ENCODE measurements at regions not wholly inside any gene's neighbourhood (a gene's known extent, or its start where the extent isn't known, plus 50 kb on each side); places are given as distances from the start of the nearest gene placed in this dataset.

- ATAC-seq (ENCODE audit: insufficient read depth, low FRiP score) (no peak), DNase-seq (no peak)
- 93 to 94% methylated on average over 15 of the region's 15 CpGs for WGBS, 2 donors
- H3K9ac ChIP-seq (ENCODE audit: insufficient read depth in 1 of 2, low read length in 2 of 2), result no peak overlapping the region
- peaks cover 0 to 5% (median 1%) of the 10 kb centered on the region in 4 donors for H3K9me3 ChIP-seq (ENCODE audit: control insufficient read depth in 4 of 4, insufficient read depth in 3 of 4, low read length in 3 of 4)
- TF ChIP-seq, protein P1, sequence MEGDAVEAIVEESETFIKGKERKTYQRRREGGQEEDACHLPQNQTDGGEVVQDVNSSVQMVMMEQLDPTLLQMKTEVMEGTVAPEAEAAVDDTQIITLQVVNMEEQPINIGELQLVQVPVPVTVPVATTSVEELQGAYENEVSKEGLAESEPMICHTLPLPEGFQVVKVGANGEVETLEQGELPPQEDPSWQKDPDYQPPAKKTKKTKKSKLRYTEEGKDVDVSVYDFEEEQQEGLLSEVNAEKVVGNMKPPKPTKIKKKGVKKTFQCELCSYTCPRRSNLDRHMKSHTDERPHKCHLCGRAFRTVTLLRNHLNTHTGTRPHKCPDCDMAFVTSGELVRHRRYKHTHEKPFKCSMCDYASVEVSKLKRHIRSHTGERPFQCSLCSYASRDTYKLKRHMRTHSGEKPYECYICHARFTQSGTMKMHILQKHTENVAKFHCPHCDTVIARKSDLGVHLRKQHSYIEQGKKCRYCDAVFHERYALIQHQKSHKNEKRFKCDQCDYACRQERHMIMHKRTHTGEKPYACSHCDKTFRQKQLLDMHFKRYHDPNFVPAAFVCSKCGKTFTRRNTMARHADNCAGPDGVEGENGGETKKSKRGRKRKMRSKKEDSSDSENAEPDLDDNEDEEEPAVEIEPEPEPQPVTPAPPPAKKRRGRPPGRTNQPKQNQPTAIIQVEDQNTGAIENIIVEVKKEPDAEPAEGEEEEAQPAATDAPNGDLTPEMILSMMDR (IDR thresholded peaks at IDR 0.05; ENCODE audit: control extremely low read depth, extremely low read depth), result no peak
- H3K4me3 ChIP-seq, result no peak overlapping the region
- peaks cover 4 to 15% (median 6%) of the 10 kb centered on the region in 4 donors for H3K36me3 ChIP-seq (ENCODE audit: control insufficient read depth in 4 of 4, insufficient read depth in 4 of 4, low read length in 4 of 4)
- no peaks in the 10 kb centered on the region for H3K27me3 ChIP-seq (ENCODE audit: control insufficient read depth in 3 of 3, insufficient read depth in 3 of 3, low read length in 2 of 3)
- H3K27ac ChIP-seq (ENCODE audit: low read depth in 1 of 2, low read length in 1 of 2), result no peak overlapping the region
- H3K4me1 ChIP-seq (ENCODE audit: control insufficient read depth in 5 of 5, insufficient read depth in 5 of 5, low read length in 5 of 5), result peaks cover 0 to 6% (median 0%) of the 10 kb centered on the region in 5 donors
These were observed 124.2 kb downstream of the MIAT start for GRCh38 chr22:26781596-26781995.

GRCh38 chr22:26783885-26784284, 126.5 kb downstream of the MIAT start:
- WGBS, 2 donors, result 70 to 74% methylated on average over 18 of the region's 18 CpGs
- TF ChIP-seq, protein P1 (IDR thresholded peaks at IDR 0.05; ENCODE audit: control extremely low read depth, extremely low read depth), result no peak
- Histone ChIP-seq H3K36me3 (ENCODE audit: control insufficient read depth in 4 of 4, insufficient read depth in 4 of 4, low read length in 4 of 4) (peaks cover 4 to 7% (median 5%) of the 10 kb centered on the region in 4 donors), H3K4me3 (no peak overlapping the region), H3K4me1 (ENCODE audit: control insufficient read depth in 5 of 5, insufficient read depth in 5 of 5, low read length in 5 of 5) (peaks cover 0 to 5% (median 0%) of the 10 kb centered on the region in 5 donors), H3K9me3 (ENCODE audit: control insufficient read depth in 4 of 4, insufficient read depth in 3 of 4, low read length in 3 of 4) (peaks cover 0 to 5% (median 1%) of the 10 kb centered on the region in 4 donors), H3K27ac (ENCODE audit: low read depth in 1 of 2, low read length in 1 of 2) (no peak overlapping the region), H3K9ac (ENCODE audit: insufficient read depth in 1 of 2, low read length in 2 of 2) (no peak overlapping the region), H3K27me3 (ENCODE audit: control insufficient read depth in 3 of 3, insufficient read depth in 3 of 3, low read length in 2 of 3) (no peaks in the 10 kb centered on the region)
- ATAC-seq (ENCODE audit: insufficient read depth, low FRiP score) (no peak), DNase-seq (no peak)

DNA sequence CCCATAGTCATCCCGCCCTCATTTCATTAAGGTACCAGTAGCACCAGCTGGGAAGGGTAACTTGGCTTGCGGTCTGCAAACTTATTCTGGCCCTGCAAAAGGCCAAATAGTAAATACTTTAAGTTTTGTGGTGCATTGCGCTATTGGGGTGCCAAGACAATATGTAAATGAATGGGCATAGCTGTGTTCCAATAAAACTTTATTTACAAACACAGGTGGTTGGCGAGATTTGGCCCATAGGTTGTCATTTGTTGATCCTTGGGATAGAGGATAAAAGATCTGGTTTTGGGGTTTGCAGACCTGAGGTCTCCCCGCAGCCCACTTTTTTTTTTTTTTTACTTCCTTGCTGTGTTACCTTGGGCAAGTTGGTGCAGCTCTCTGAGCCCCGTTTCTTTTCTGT, 127.4 kb downstream of the MIAT start:
- Histone ChIP-seq H3K9ac (ENCODE audit: insufficient read depth in 1 of 2, low read length in 2 of 2) (no peak overlapping the region), H3K4me3 (no peak overlapping the region), H3K27me3 (ENCODE audit: control insufficient read depth in 3 of 3, insufficient read depth in 3 of 3, low read length in 2 of 3) (no peaks in the 10 kb centered on the region), H3K9me3 (ENCODE audit: control insufficient read depth in 4 of 4, insufficient read depth in 3 of 4, low read length in 3 of 4) (peaks cover 0 to 3% (median 1%) of the 10 kb centered on the region in 4 donors), H3K36me3 (ENCODE audit: control insufficient read depth in 4 of 4, insufficient read depth in 4 of 4, low read length in 4 of 4) (peaks cover 2 to 5% (median 3%) of the 10 kb centered on the region in 4 donors), H3K27ac (ENCODE audit: low read depth in 1 of 2, low read length in 1 of 2) (no peak overlapping the region), H3K4me1 (ENCODE audit: control insufficient read depth in 5 of 5, insufficient read depth in 5 of 5, low read length in 5 of 5) (peaks cover 0 to 4% (median 0%) of the 10 kb centered on the region in 5 donors)
- no peak for DNase-seq
- 96 to 98% methylated on average over 6 of the region's 6 CpGs for WGBS, 2 donors
- TF ChIP-seq, protein P1 (IDR thresholded peaks at IDR 0.05; ENCODE audit: control extremely low read depth, extremely low read depth), result no peak
- ATAC-seq (ENCODE audit: insufficient read depth, low FRiP score), result no peak

- Histone ChIP-seq H3K4me3 (no peak overlapping the region), H3K27me3 (ENCODE audit: control insufficient read depth in 3 of 3, insufficient read depth in 3 of 3, low read length in 2 of 3) (no peaks in the 10 kb centered on the region), H3K9ac (ENCODE audit: insufficient read depth in 1 of 2, low read length in 2 of 2) (no peak overlapping the region), H3K27ac (ENCODE audit: low read depth in 1 of 2, low read length in 1 of 2) (no peak overlapping the region), H3K9me3 (ENCODE audit: control insufficient read depth in 4 of 4, insufficient read depth in 3 of 4, low read length in 3 of 4) (peaks cover 0 to 3% (median under 1%) of the 10 kb centered on the region in 4 donors), H3K36me3 (ENCODE audit: control insufficient read depth in 4 of 4, insufficient read depth in 4 of 4, low read length in 4 of 4) (peaks cover 0 to 4% (median 3%) of the 10 kb centered on the region in 4 donors), H3K4me1 (ENCODE audit: control insufficient read depth in 5 of 5, insufficient read depth in 5 of 5, low read length in 5 of 5) (peaks cover 0 to 4% (median 0%) of the 10 kb centered on the region in 5 donors)
- ATAC-seq (ENCODE audit: insufficient read depth, low FRiP score) (no peak), DNase-seq (no peak)
- TF ChIP-seq, protein P1 (IDR thresholded peaks at IDR 0.05; ENCODE audit: control extremely low read depth, extremely low read depth), result no peak
- 69 to 82% methylated on average over 5 of the region's 5 CpGs for WGBS, 2 donors
These were observed 128.5 kb downstream of the MIAT start for GRCh38 chr22:26785932-26786331.

Data from lung (tissue), 11 donors.